Left forelimb (tissue), 1 donor: ENCODE measurements at regions not wholly inside any gene's neighbourhood (a gene's known extent, or its start where the extent isn't known, plus 50 kb on each side); places are given as distances from the start of the nearest gene placed in this dataset.

Experiments used
- DNase-seq: peaks from one replicate; pipeline ENCODE4 v3.0.0-alpha.2; 2018; ENCODE audit warnings: low spot score

GRCh38 chr3:104564045-104564643 lies 802.6 kb upstream of the ALCAM start:
- DNase-seq: no peak

- no peak for DNase-seq
These were observed 800.7 kb upstream of the ALCAM start for GRCh38 chr3:104566054-104566453.

DNA sequence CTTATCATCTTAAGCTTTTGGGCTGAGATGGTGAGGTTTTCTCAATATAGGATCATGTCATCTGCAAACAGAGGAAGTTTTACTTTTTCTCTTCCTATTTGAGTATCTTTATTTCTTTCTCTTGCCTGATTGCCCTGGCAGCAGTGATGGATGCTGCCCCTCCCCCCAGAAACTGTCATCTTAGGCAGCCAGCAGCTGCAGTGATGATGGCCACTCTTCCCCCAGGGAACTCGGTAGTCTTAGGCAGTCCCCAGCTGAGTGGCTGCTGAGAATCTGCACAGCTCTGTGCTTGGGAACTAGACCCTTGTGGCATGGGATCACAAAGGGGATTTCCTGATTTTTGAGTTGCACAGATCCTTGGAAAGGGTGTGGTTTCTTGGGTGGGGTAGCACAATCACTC lies 791.1 kb upstream of the ALCAM start:
- no peak for DNase-seq

DNA sequence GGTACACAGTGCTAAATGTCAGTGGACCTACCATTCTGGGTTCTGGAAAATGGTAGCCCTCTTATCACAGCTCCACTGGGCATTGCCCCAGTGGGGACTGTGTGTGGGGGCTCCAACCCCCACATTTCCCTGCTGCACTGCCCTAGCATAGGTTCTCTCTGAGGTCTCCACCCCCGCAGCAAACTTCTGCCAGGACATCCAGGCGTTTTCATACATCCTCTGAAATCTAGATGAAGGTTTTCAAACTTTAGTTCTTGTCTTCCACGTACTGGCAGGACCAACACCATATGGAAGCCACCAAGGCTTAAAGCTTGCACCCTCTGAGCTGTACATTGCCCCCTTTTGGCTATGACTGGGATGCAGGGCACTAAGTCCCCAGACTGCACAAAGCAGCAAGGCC lies 788.2 kb upstream of the ALCAM start:
- DNase-seq: no peak

GRCh38 chr3:104582092-104582491 lies 784.6 kb upstream of the ALCAM start:
- no peak for DNase-seq

DNA sequence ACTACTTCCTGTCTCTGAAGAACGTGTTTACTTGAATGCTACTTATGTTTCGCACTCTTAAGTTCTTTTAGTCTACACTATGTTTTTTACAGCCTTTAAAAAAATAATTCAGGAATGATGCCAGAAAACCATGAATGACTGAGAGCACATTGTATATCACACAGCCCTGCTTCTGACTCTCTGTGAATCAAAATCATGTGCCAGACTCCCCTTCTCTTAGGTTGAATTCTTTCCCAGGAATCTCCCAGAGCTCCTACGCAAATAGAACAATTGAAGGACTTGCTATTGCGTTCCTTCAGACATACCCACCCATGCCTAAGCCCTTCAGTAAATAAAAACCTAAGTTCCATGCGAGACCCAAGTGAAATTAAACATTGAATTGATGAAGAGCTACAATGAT lies 782.0 kb upstream of the ALCAM start:
- DNase-seq: no peak

DNA sequence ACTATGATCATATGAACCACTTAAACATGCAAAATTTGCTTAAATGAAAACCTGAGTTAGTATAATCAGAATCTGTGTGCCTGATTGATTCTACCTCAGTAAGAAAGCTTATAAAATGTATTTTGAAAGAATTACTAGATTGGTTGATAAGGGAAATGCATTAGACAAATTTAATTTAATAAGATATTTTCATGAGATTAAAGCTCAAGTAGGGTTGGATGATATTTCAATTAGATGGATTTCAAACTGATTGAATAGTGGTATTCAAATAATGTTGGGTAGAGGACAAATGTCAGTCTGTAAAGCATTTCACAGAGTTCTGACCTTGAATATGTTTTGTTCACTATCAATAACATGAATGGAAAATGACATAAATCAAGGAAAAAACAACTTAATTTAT lies 780.4 kb upstream of the ALCAM start:
- DNase-seq: no peak

DNA sequence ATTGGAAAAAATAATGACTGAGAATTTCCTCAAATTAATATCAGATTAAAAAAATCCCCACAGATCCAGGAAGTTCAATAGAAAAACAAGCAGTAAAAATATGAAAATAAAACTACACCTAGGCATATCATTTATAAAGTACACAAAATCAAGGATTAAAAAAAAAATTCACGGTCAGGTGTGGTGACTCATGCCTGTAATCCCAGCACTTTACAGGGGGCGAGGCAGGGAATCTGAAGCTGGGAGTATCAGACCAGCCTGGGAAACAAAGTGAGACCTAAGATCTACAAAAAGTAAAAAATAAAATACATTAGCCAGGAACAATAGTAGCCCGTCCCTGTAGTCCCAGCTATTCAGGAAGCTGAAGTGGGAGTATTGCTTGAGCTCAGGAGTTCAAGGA lies 778.3 kb upstream of the ALCAM start:
- DNase-seq: no peak

DNA sequence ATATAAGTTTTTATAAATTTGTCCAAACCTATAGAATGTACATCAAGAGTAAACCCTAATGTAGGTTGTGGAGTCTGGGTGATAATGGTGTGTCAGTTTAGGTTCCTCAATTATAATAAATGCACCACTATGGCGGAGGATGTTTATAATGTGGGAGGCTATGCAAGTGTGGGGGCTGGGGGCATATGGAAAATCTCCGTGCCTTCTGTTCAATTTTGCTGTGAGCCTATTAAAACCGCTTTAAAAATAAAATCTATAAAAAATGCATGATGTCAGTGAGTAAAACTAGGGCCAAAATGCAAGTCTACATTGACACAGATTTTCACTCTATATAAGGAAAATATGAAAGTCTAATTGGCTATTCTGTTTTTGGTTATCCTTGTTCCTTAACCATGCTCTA lies 774.9 kb upstream of the ALCAM start:
- DNase-seq: no peak

DNA sequence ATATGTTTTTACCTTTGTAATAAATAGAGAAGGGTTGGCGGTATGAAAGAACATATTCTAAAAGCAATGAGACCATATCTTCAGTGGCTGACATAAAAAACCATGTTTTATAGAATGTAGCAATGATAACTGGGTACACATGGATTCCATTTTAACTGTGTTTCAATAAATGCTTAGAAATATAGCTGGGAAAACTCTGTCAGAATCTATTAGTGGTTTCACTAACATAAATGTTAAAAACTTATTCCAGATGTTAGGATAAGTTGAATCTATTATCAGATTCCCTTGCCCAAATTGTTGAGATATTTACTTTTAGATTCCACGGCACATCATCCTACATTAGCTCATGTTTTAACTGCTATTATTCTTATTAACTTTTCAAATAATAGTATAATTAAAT lies 772.2 kb upstream of the ALCAM start:
- no peak for DNase-seq

DNA sequence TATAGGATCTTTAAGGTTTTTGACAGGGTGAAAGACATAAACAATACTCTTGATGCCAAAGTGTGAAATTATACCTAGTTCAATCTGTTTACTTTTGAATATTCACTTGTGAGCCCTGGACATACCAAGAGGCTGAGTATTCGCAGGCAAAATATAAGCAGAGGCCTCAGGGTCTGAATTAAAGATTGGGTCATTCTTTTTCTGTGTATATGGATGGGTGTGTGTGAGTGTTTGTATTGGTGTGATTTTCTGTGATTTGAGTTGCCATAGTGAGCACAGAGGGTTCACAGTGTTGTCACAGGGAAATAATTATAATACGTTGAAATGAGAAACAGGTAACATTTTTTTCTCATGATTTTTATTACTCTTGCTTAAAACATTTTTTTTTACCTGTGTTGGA lies 770.7 kb upstream of the ALCAM start:
- DNase-seq: no peak

DNA sequence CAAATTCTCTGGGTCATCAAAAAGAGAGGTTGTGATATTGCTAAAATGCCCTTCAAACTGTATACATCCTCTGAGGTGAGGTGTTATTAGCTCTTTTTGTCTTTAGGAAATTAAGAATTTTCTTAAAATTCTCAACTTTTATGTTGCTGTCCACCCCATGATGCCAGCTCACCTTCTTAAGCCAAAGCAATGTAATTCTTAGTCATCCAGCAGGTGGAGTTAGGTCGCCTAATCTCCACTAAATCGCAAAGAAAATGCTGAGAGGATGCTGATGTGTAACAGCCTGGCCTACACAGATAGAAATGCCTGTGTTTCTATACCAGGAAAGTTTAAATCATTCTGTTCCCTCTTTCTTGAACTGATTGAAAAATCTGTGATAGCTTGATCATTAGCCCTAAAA lies 770.2 kb upstream of the ALCAM start:
- DNase-seq: no peak

- no peak for DNase-seq
These were observed 767.7 kb upstream of the ALCAM start for GRCh38 chr3:104598848-104599511.

- DNase-seq: no peak
These were observed 762.2 kb upstream of the ALCAM start for GRCh38 chr3:104604326-104605010.

- DNase-seq: no peak
These were observed 759.9 kb upstream of the ALCAM start for GRCh38 chr3:104606812-104607211.

DNA sequence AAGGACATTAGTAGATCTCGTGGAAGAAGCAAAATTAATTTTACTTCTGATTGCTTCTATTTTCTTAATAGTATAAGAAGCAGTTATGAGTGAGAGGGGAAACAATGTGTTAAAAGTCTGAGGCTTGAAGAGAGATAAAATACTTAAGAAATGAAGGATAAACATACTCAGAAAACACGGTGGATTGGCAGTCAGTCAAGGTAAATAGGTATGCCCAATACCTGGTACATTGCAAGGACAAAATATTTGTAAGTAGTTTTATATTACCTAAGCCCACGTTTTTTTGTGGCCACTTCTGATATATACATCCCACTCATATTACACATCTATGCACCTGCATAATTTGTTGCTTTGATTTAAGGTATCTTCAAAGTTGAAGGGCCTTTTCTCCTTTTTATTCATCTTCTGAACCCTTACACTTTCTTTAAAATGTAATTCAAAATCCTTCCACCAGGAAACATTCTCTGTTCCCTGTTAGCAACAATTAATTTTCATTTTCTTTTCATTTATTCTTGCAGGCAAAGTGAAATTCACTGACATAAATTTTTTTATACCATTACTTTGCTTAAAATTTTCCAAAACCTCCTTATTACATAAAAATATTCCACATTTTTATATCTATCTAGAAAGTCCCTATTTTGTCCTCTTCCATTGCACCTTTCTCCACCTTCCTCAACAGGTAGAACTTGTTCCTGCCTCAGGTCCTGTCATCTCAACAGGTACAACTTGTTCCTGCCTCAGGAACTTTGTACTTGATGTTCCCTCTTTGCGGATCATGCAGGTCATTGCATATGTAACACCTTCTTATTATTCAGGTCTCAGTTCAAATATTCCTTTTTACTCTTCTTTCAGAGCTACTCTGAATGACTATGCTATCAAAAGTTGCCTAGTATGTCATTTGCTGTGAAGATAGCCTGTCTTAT lies 755.7 kb upstream of the ALCAM start:
- DNase-seq: no peak

DNA sequence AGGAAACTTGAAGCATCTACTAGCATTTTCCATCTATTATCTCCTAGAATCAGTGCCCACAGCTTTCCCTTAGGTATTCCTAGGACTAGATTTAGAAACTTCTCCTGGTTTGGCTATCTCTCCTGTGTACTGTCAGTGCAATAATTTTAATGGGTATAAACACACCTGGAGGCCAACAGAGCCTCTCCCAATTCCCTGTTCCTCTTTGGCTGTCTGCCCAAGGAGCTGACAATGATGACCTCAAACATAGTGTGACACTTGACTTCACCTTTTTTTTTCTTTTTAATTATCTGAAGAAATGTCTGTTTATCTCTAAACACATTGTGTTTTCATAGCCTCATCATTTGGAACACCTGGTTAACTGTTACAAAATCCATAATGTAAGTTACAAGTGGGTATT lies 754.5 kb upstream of the ALCAM start:
- DNase-seq: no peak

GRCh38 chr3:104614564-104614963 lies 752.1 kb upstream of the ALCAM start:
- no peak for DNase-seq

GRCh38 chr3:104628185-104628789 lies 738.4 kb upstream of the ALCAM start:
- no peak for DNase-seq

GRCh38 chr3:104629038-104629437 lies 737.7 kb upstream of the ALCAM start:
- no peak for DNase-seq

- DNase-seq: no peak
These were observed 735.5 kb upstream of the ALCAM start for GRCh38 chr3:104631254-104631653.

DNA sequence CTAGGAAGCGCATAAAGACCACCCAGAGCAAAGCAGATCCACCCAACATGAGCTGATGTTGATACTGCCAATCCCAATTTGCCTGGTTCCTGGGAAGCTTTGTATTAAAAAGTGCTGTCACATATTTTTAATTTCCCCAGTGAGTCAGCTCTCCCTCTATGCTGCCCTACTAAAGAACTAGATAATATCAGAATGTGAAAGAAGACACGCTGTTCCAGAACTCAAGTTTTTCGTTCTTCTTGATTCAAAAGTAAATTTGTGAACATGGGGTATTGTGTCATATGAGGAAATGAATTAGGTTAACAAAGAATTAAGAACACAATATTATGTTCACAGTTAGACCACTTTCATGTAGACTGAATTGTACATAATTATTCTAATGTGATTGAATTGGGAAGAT lies 734.2 kb upstream of the ALCAM start:
- no peak for DNase-seq
